GM18520 (cell line): ENCODE measurements at regions not wholly inside any gene's neighbourhood (a gene's known extent, or its start where the extent isn't known, plus 50 kb on each side); places are given as distances from the start of the nearest gene placed in this dataset.
"Not testable (repeated sequence)": the region's sequence is repeated elsewhere in the genome, so short reads cannot be mapped to it uniquely, and the experiment has no call there.

Source experiments
- ATAC-seq: cut with Tn5 transposase; IDR thresholded peaks from one replicate; pipeline ENCODE4 v1.9.1; 2021; ENCODE audit not compliant: unreplicated experiment

DNA sequence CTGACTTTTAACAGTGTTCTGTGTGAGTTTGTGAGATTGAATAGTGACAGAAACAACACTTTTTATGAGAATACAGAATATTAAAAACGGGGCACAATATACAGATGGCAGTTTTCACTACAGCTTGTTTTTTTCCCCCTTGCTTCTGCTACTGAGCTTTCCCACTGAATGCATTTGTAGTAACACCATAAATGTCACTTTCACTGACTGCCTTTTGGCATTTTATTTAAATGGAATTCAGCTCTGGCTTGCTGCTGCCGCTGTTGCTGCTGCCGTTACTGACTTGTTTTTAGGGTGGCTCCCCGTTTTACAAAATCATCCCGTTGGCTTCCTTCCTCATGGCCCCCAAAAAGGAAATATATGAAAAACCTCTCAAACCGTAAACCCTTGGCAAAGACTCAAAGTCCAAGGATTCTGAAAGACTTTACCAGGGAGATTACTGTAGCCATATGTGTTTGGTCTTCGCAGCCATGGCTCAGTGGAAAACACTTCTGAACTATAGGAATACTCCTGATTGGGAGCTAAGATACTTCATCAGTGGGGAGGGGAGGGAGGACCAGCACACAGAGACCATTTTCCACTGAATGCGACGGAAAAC, 151.0 kb downstream of the NUF2 start:
- no peak for ATAC-seq

DNA sequence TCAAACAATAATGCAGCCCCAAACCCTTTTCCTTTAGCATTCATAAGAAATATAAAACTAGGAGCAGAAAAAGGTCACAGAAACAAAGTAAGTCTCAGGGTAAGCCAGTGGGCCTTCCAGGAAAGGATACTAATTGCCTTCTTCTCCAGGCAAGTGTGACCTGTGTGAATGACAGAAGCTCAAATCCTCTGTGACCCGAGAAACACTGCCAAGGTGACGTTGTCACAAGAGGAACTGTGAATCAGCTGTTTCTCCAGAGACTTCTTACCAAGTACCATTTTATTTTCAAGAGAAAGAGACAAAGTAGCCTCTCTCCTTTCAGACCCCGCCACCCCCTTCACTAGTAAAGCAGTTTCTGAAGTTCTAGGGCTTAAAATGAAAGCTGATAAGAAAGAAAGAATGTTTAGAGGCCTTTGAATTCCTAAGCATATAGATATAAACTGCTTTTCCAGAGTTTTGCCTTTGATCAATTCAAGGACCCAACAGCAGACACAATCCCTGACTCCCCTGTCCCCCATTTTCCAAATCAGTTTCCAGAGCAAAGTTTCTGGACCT, 155.6 kb downstream of the NUF2 start:
- no peak for ATAC-seq

DNA sequence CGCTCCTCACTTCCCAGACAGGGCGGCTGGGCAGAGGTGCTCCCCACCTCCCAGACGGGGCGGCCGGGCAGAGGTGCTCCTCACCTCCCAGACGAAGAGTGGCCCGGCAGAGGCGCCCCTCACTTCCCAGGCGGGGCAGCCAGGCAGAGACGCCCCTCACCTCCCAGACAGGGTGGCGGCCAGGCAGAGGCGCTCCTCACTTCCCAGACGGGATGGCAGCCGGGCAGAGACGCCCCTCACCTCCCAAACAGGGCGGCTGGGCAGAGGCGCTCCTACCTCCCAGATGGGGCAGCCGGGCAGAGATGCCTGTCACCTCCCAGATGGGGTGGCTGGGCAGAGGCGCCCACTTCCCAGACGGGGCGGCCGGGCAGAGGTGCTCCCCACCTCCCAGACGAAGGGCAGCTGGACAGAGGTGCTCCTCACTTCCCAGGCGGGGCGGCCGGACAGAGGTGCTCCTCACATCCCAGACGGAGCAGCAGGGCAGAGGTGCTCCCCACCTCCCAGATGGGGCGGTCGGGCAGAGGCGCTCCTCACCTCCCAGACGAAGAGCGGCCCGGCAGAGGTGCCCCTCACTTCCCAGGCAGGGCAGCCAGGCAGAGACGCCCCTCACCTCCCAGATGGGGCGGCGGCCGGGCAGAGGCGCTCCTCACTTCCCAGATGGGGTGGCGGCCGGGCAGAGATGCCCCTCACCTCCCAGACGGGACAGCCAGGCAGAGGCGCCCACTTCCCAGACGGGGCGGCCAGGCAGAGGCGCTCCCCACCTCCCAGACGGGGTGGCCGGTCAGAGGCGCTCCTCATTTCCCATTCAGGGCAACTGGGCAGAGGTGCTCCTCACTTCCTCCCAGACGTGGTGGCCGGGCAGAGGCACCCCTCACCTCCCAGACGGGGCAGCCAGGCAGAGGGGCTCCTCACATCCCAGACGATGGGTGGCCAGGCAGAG, 176.9 kb downstream of the NUF2 start:
- not testable (repeated sequence) for ATAC-seq

DNA sequence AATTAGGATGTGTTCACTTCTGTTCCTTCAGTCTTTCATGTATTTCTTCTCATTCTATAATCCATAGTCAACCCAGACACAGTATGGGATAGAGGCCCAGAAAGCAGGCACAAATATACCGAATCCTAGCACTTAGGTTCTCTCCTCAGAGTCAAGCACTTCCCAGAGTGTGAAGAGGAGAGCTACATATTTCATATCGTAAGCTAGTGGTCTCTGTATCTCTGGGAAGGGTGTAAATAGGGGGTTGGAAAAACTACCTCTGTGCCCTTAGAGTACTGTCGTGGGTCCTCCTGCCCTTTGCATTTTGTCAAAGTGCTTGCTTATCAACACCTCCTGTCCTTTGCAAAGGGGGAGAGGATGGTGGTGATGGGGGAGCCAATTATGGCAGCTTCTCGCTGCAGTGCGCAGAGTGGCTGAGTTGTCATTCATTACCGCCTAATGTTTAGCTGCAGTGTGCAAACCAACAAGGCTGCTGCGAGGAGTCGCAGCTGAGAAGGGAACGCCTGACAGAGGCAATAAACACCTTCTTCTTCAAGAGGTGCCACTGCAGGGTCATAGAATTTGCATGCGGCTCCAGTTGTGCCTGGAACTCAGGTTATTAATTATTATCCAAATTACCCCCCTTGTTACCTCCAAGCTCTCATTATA, 182.7 kb downstream of the NUF2 start:
- ATAC-seq, result no peak

DNA sequence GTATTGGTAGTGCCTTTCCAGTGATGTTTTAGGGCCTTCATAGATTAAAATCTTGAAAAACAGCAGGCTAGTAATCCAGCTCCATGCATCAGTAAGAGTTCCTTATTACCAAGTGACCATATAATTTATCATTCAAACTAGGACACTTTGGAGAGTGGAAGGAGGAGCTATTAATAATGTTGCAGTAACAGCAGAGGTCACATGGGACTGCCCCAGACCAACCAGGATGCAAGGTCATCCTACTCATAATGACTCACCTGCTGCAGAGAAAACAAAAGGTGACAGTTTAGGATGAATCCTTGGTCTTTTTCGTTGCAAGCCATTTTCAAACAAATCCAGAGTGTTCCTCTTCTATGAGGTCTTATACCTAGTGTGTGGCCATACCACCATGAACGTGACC, 187.4 kb downstream of the NUF2 start:
- no peak for ATAC-seq

DNA sequence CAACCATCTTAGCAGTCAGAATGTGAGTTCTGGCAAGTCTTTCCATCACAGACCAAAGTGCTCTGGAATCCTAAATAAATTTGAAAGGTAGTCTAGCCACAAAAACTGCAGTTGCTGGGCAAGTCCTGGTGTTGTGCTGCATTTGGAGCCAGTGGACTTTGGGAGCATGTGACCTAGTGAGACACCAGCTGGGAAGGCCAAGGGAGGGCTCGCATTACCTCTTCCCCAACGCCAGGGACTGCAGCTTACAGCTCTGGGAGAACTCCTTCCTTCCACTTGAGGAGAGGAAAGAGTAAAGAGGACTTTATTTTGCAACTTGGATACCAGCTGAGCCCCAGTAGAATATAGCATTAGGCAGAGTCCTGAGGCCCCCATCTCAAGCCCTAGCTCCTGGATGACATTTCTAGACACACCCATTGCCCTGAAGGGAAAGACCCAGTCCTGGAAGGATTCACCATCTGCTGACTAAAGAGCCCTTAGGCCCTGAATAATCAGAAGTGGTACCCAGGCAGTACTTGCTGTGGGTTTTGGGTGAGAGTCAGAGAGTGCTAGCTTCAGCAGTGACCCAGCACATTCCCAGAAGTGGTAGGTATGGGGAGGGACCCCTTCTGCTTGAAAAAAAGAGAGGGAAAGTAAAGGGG, 190.7 kb downstream of the NUF2 start:
- ATAC-seq, result no peak

DNA sequence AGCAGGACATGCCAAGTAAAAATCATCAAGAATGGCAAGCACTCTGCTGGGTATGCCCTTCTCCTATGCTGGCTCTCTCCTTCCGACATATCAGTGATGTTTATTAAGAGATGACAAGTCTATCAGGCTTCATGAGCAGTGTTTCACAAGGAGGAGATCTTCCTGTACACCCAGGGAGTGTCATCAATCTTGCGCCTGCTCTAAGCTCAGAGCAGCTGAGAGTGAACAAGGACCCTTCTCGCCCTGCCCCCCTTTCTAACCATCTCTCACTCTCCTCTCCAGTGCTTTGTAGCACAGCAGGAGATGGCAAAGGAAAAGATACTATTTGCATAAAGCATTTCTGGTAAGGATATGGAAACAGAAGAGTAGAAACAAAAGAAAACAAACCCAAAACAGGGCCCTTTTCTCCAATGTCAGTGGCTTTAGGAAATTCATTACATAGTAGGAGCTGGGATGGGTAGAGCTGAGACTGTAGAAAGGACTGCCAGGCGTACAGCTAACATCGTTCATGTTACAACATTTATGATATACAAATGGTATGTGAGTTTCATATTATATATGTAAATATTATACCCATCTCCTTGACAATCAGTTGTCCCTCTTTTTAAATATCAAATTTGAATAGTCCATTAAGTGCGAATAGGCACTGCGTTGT, 201.7 kb downstream of the NUF2 start:
- ATAC-seq, result no peak

DNA sequence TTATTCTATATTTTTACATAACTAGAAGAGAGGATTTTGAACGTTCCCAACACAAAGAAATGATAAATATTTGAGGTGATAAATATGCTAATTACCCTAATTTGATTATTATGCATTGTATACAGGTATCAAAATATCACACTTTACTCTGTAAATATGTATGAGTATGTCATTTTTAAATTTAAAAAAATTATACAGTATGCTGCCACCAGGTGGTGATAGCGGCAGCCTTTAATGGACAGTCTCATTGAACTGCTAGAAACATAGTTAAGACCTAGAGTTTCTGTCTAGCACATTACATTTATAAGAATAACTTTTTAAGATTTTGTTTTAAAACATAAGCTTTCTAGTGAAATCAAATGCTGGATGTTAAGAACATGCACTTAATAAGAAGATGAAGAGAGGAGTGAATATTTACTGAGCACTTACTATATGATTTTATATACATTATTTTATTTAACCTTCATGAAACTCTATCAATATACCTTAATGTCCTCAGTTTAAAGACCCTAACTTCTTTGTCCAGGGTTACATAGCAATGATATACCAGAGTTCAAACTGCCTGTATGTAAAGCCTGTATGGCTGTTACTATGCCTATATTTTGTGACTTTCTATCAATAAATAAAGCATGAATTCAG, 207.1 kb downstream of the NUF2 start:
- ATAC-seq, result no peak

DNA sequence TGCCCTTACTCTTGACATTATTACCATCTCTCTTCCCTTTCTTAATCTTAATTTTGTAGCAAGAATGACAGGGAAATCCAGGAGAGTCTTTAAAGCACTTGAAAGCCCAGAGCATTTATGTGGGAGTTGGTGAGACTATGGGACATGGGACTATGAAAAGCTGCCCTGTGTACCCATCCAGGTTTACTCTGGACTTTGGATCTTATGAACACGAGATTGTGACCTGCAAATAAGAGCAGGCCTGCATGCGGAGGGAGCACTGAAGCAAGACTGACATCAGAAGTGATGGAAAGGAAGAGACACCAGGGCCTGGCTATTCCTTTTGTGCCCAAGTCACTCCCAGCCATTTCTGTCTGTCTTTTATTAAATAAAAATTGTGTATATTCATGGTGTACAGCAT, 209.6 kb downstream of the NUF2 start:
- no peak for ATAC-seq

DNA sequence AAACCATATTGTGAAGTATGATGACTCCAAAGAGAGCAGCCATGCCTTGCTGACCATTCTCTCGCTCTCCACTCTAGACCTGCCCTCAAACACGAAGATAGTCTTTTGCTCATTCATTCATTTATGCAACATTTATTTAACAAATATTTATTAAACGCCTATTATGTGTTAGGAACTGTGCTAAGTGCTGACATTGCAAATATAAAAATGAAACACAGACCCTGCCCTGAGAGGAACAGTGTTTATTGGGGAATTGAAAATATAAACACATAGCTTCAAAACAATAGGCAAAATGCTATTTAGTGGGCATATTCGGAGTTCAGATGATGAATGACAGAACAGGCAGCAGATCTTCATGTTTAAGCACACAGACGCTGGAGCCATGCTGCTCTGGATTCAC, 213.6 kb downstream of the NUF2 start:
- ATAC-seq, result no peak

DNA sequence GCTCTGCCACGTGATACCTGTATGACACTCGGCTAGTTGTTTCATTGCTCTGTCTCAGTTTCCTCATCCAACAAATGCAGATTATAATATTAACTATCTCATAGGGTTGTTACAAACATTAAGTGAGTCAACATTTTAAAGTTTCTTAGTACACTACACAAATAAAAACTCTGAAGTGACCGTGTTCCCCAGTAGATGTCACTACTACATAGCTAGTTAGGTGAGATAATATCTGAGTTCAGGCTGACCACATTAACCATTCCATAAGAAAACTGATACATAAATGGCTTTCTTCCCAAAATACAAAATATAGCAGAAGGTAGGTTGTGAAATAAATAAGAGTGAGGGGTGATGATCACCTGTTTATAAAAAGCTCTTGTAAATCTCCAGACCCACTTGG, 214.1 kb downstream of the NUF2 start:
- no peak for ATAC-seq

DNA sequence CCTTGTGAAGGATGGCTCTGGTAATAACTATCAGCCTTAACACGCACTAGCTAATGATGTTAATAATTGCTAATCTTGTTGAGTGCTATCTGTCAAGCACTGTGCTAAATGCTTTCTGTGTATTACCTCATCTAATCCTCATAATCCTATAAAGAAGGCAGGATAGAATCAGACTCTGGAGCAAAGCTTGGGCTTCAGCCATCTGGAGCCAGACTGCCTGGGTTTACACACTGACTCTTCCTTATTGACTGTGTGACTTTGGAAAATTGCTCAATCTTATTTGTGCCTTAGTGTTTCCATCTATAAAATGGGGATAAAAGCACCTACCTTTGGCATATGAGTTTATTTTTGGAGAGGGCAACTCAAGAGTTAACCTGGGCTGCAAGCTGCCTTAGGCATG, 216.1 kb downstream of the NUF2 start:
- ATAC-seq, result no peak

DNA sequence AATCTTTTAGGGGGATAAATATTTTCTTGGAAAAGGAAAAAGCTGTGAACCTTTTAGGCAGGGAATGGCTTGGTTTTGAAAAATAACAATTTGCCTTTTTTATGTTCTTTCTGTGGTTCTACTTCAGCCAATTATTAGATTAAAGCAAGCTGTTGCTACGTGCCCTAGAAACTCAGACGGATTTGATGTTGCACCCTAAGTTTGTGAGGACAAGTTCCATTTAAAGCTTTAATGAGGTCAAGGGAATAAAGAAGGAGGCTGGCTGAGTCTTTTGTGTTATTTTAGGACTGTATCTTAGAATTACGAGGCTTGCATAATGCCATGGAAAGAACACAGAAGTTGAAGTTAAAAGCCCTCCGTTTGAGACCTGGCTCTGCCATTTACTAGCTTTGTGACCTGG, 216.9 kb downstream of the NUF2 start:
- ATAC-seq, result no peak

DNA sequence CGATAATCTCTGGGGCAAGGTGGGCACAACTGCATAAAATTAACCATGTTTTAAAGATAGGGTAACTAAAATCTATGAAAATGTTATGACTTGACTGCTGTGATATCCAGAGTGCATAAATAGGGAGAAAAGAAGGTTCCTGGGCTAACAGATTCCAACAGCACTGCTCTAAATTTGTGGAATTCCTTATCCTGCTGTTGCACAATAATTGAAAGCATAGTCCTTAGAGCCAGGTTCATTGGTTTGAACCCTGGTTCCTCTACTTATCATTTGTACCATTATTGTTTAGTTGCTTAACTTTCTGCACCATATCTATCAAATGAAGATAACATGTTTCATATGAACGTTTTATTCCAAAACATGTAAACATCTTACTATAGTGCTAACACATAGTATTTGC, 219.0 kb downstream of the NUF2 start:
- ATAC-seq, result no peak

DNA sequence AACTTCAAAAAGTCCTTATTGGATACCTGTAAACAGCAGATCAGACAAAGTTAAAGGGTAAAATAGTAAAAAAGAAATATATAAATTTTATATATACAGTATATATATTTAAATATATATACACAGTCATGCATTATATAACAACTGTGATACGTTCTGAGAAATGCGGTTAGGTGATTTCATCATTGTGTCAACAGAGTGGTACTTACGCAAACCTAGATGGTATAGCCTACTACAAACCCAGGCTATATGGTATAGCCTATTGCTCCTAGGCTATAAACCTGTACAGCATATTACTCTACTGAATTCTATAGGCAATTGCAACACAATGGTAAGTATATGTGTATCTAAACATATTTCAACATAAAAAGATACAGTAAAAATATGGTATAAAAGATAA, 222.7 kb downstream of the NUF2 start:
- ATAC-seq, result no peak

DNA sequence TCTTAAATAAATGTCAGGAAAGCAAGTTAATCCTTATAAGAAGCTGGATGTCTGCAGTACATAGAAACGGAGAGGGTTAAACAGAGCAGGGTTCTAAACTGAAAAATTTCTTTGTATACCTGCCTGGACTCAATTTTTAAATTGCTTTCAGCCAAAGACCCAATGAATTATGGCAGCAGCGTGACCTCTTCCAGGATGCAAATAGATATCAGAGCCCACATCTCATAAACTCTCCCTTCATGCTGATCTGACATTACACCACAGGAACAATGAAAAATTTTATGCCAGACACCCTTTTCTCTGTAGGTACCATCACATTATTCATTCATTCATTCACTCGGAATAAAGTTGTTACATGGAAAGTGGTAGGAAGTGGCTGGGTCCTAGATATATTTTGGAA, 236.4 kb downstream of the NUF2 start:
- no peak for ATAC-seq

DNA sequence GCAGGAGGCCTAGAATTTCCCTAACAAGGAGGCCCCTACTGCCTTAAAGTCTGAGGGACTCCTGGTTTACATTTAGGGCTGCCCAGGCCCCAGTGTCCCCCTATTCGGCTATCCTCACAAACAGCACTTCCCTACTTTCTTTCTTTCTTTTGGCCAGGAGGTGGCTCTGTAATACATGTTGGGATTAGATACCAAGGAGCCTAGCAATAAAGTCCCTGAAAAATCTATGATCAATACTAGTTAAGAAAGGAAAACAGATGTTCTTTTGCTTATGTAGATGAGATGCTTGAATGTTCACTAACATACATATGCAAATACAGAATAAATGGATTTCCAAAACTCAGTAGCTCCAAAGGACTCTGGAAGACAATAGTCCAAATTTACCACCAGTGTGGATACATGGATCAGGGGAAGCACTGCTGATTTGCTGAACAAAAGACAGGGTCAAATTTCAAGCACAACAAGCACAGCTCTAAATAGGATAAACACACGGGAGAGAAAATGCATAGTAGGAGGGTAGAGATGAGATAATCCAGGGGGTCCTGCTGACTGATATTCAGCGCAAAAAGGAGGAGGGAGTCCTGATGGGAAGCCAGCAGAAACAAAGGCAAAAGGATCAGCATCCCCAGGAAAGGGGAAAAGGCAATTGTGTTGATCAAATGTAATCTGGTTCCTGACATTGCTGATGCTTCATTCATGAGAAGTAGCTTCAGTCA, 240.0 kb downstream of the NUF2 start:
- ATAC-seq, result no peak

DNA sequence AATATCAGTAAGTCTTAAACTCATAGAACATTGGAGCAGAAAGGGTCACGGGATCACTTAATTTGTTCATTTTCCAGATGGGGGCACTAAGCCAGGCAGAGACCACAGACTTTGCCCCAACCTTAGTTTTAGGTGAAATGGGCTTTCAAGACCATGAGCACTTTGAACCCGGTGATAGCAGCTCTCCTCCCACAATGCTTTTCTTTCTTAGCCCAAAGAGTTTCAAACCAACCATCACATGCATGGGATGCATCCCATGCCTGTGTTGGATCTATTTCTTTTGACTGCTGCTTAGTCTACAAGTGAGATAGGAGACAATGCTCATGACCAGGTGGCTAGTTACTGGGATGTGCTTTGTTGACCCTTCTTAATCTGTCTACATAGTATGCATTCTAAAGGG, 240.6 kb downstream of the NUF2 start:
- ATAC-seq, result no peak

DNA sequence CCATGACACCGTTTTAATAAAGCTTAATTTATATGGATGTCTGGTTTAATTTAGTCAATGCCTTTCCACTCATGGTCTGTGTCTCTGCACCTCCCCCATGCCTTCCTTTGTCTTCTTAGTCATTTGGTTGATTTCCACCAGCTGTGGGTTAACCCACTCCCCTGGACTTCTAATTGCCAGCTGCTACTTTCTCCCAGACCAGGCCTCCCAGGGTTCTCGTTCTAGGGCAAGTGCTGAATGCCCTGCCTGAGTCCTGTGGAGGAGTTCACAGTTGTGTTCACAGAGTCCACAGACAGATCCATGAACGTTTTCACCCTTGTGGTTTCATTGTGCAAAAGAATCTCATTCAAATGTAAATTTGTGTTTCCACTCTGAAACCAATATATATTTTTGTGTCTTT, 243.4 kb downstream of the NUF2 start:
- ATAC-seq, result no peak

DNA sequence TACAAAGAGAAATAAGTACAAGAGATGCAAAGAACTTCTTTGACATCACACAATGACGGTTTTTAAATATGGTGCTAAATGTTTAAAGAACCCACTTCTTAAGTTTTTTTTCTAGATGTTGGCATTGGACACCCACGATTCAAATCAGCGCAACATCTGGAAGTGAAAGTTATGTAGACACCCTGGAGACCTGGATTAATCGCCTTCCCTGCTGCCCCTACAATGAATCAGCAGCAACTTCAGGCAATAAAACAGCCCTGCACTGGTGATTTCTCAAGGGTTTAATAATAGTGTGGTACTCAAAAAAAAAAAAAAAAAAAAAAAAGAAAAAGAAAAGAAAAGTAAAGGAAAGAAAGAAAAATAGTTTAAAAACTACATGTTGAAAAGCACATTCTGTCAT, 248.3 kb downstream of the NUF2 start:
- ATAC-seq, result no peak
